ENCODE measurements at regions not wholly inside any gene's neighbourhood (a gene's known extent, or its start where the extent isn't known, plus 50 kb on each side); places are given as distances from the start of the nearest gene placed in this dataset.
"Not testable (repeated sequence)": the region's sequence is repeated elsewhere in the genome, so short reads cannot be mapped to it uniquely, and the experiment has no call there.

DNA sequence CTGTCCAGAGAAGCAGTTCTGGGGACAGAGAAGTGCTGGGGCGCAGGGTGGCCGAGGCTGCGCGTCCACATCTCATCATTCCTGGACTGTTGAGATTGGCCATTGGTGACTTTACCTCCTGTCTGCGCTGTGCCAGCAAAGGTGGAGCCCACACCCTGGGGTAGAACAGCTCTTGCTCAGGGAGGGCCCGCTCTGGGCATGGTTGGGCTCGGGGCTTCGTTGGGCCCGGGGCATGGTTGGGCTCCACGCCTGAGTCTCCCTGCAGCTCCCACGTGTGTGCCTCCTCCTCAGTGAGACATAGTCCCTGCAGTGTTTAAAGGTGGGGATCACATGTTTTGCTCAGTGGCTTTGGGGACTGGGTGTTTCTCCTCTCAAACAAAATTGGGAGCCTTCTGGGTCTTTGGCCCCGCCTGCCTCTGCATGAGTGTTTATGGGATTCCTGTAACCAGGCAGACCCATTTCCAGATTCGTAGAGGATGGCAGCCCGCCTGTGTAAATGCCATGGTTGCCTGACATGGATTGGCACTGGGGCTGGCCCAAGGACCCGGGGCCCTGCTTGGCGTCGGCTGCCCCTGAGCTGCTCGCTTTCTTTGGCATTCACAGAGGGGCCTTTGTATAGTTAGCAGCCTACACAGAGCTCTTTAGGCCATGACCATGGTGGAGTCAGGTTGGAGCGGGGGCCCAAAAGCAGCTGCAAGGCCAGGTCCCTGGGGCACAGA is 104.6 kb downstream of the TLR5 start:
- TF ChIP-seq Cebpa-rat (IDR thresholded peaks at IDR 0.05), result no peak
- H3K4me1 ChIP-seq, result peaks cover 0 to 12% (median 2%) of the 10 kb centered on the region in 10 experiments; a peak in 6 of 20 replicates
- no peaks in the 10 kb centered on the region for H4K20me1 ChIP-seq

DNA sequence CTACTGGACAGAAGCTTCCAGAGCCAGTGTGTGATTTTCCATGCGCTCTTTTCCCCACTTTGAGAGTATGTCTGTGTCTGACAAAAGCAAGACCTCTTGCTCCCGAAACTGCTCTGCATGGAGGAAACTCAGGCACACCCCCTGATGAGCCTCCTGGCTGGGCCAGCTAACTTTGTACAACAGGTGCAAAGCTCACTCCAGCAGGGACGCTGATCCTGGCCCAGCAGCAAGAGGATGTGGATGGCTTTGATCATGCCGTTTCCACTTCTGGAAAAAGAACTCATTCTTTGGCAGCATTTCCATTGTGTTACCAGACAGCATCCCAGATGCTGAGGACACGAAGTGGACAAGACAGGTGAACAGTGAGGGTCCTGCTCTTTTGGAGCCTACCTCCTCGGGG is 103.1 kb downstream of the TLR5 start:
- H3K27me3 ChIP-seq, result no peaks in the 10 kb centered on the region

More for the DNA sequence above, 104.6 kb downstream of the TLR5 start:
- Histone ChIP-seq H3K27me3 (no peaks in the 10 kb centered on the region), H3K9ac (no peak overlapping the region), H3K4me3 (no peak overlapping the region), H3K4me2 (no peak overlapping the region), H3K27ac (no peak overlapping the region), H3K9me3 (replicated peaks in 1 of 11) (no peaks in the 10 kb centered on the region), H3K36me3 (no peaks in the 10 kb centered on the region)

DNA sequence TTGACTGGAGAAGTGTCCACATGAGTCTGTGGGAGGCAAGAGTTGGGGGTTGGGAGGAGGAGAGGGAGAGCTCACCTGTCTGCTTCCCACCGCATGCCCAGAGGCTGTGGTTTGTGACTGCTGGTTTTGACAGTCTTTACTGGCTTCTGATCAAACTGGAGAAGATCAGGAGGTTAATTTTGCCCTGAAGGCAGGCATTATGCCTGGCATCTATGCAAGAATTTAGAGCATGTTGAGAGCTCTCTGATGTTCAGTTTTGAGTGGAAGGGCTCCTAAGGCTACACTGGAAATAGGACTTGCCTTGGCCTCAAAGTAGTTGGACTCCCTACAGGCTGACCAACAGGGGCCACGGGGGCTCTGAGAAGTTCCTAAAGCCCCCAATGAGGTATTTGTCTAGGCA is 101.6 kb downstream of the TLR5 start:
- Histone ChIP-seq H3K4me3 (no peak overlapping the region), H3K9me3 (replicated peaks in 1 of 11) (peaks cover 19 to 30% (median 20%) of the 10 kb centered on the region in 11 experiments), H3K9ac (no peak overlapping the region), H3K4me1 (peaks cover 0 to 2% (median 0%) of the 10 kb centered on the region in 10 experiments; a peak in 3 of 20 replicates), H3K27me3 (no peaks in the 10 kb centered on the region), H3K4me2 (no peak overlapping the region), H3K36me3 (no peaks in the 10 kb centered on the region), H4K20me1 (no peaks in the 10 kb centered on the region), H3K27ac (no peak overlapping the region)
- no peak for TF ChIP-seq Cebpa-rat (IDR thresholded peaks at IDR 0.05)

More for the DNA sequence above, 103.1 kb downstream of the TLR5 start:
- no peak overlapping the region for H3K4me3 ChIP-seq
- H3K4me1 ChIP-seq, result peaks cover 0 to 10% (median 0%) of the 10 kb centered on the region in 10 experiments; a peak in 4 of 20 replicates
- H3K9me3 ChIP-seq (replicated peaks in 1 of 11), result peaks cover 5 to 15% (median 6%) of the 10 kb centered on the region in 11 experiments; a peak in 20 of 22 replicates
- no peak for TF ChIP-seq Cebpa-rat (IDR thresholded peaks at IDR 0.05)
- H3K27ac ChIP-seq, result no peak overlapping the region
- H3K36me3 ChIP-seq, result no peaks in the 10 kb centered on the region
- no peak overlapping the region for H3K4me2 ChIP-seq
- H3K9ac ChIP-seq, result no peak overlapping the region
- no peaks in the 10 kb centered on the region for H4K20me1 ChIP-seq

DNA sequence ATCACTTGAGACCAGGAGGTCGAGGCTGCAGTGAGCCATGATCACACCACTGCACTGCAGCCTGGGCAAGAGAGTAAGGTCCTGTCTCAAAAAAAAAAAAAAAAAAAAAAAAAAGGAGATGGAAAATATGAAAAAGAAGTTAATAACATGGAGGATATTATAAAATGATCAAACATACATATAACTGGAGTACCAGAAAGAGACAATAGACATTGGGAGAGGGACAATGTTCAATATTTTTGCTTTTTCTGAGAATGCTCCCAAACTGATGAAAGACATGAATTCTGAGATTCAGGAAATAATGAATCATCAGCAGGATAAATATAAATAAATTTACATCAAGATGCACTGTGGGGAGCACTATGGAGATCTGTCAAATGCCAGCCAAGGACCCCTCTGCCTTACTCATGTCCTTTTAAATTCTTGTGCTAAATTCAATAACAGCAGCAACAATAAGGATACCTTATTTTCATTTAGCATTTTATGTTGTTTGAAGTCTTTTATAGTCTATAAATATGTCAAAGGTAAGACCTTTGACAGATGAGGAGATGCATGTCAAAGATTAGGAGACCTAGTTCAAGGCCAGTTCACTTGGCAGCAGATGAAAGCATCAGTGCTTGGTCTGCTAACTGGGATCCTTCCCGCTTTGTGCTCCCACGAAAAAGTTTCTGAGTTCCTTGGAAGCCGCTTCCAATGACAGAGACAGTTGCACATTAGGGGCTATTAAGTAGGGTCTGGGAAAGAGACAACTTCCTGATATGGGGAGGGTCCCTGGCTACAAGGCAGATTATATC is 97.7 kb downstream of the TLR5 start:
- H3K9ac ChIP-seq, result no peak overlapping the region
- no peaks in the 10 kb centered on the region for H4K20me1 ChIP-seq
- no peaks in the 10 kb centered on the region for H3K36me3 ChIP-seq
- no peaks in the 10 kb centered on the region for H3K4me1 ChIP-seq
- no peak overlapping the region for H3K27ac ChIP-seq
- H3K4me2 ChIP-seq, result no peak overlapping the region
- TF ChIP-seq Cebpa-rat (IDR thresholded peaks at IDR 0.05), result no peak
- peaks cover 31 to 49% (median 37%) of the 10 kb centered on the region in 11 experiments for H3K9me3 ChIP-seq (replicated peaks in 1 of 11)
- no peaks in the 10 kb centered on the region for H3K27me3 ChIP-seq
- H3K4me3 ChIP-seq, result no peak overlapping the region

DNA sequence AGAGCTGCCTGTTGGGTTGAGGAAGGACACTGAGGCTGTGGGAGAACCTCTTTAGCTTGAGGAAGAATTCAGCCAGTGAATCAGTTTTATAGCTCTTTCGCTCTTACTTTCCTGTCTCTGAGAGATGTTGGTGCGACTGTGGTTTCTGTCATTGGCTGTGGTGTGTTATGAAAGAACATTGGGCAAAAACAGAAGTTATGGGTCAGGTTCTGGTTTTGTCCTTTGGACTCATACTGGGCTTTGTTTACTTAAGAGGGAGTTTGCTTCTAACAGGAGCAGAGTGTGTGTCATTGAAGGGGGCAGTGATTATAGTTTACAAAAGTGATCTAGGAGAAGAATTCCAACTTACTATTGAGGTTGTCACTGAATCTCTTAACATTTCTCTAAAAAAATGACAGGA is 97.0 kb downstream of the TLR5 start:
- no peak overlapping the region for H3K4me2 ChIP-seq
- H3K27me3 ChIP-seq, result no peaks in the 10 kb centered on the region
- H3K27ac ChIP-seq, result no peak overlapping the region
- TF ChIP-seq Cebpa-rat (IDR thresholded peaks at IDR 0.05), result no peak
- H3K4me3 ChIP-seq, result no peak overlapping the region
- H3K4me1 ChIP-seq, result no peaks in the 10 kb centered on the region
- H3K9me3 ChIP-seq (replicated peaks in 1 of 11), result peaks cover 31 to 49% (median 37%) of the 10 kb centered on the region in 11 experiments
- H3K9ac ChIP-seq, result no peak overlapping the region
- no peaks in the 10 kb centered on the region for H4K20me1 ChIP-seq
- H3K36me3 ChIP-seq, result no peaks in the 10 kb centered on the region

DNA sequence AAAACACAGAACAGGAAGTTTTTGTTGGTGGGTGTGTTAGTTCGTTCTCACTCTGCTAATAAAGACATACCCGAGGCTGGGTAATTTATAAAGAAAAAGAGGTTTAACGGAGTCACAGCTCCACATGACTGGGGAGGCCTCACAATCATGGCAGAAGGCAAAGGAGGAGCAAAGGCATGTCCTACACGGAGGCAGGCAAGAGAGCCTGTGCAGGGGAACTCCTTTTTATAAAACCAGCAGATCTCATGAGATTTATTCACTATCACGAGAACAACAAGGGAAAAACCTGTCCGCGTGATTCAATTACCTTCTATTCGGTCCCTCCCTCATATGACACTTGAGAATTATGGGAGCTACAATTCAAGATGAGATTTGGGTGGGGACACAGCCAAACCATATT is 96.6 kb downstream of the TLR5 start:
- H3K27me3 ChIP-seq, H3K27ac ChIP-seq, H3K4me2 ChIP-seq, H3K9ac ChIP-seq, H3K4me3 ChIP-seq, H3K36me3 ChIP-seq, H4K20me1 ChIP-seq, H3K4me1 ChIP-seq: not testable (repeated sequence)
- H3K9me3 ChIP-seq (replicated peaks in 1 of 11), result peaks cover 31 to 49% (median 37%) of the 10 kb centered on the region in 11 experiments

DNA sequence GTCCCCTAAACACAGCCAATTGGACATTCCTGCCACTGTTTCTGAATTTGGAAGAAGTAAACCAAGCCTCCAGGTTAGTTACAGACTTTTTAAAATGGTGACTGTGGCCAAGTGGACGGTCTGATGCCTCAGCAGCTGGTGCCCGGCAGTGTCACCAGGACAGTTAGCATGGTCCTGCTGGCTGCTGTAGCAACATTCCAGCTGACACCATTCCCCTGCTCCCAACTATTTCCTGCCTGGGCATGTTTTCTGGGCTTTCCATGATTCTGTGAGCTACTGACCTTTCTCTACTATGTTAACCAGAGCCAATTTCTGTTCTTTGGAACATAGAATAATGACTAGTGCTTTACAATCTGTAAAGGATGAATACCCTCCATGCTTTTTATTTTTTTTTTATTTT is 95.0 kb downstream of the TLR5 start:
- Histone ChIP-seq H3K4me1 (no peaks in the 10 kb centered on the region), H3K9ac (no peak overlapping the region), H3K27ac (no peak overlapping the region), H3K27me3 (no peaks in the 10 kb centered on the region), H3K4me2 (no peak overlapping the region), H3K9me3 (replicated peaks in 1 of 11) (peaks cover 31 to 49% (median 37%) of the 10 kb centered on the region in 11 experiments), H3K4me3 (no peak overlapping the region), H4K20me1 (no peaks in the 10 kb centered on the region), H3K36me3 (no peaks in the 10 kb centered on the region)
- TF ChIP-seq Cebpa-rat (IDR thresholded peaks at IDR 0.05), result no peak

DNA sequence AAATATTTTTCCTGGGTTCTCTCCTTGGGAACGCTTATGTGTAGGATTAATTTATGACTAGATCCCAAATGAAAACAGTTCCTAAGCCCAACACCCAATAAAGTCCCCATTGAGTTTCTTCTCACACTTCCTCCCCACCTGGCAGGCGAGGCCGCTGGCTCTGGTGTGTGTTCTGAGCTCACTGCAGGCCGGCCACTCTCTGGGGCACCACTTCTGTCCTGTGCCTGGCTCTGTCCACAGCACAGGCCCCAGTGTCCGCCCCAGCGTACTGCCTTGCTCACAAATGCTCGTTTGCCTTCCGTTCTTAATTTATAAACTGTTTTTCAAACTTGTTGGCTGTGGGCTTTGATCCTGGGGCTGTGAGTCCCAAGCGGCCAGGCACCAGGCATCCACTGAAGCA is 90.6 kb downstream of the TLR5 start:
- no peaks in the 10 kb centered on the region for H3K4me1 ChIP-seq
- TF ChIP-seq Cebpa-rat (IDR thresholded peaks at IDR 0.05), result no peak
- H3K9me3 ChIP-seq (replicated peaks in 1 of 11), result peaks cover 2 to 14% (median 6%) of the 10 kb centered on the region in 11 experiments; a peak in 19 of 22 replicates
- H3K36me3 ChIP-seq, result no peaks in the 10 kb centered on the region
- H3K27ac ChIP-seq, result no peak overlapping the region
- H3K27me3 ChIP-seq, result no peaks in the 10 kb centered on the region
- no peak overlapping the region for H3K4me3 ChIP-seq
- no peaks in the 10 kb centered on the region for H4K20me1 ChIP-seq
- H3K9ac ChIP-seq, result no peak overlapping the region
- no peak overlapping the region for H3K4me2 ChIP-seq

DNA sequence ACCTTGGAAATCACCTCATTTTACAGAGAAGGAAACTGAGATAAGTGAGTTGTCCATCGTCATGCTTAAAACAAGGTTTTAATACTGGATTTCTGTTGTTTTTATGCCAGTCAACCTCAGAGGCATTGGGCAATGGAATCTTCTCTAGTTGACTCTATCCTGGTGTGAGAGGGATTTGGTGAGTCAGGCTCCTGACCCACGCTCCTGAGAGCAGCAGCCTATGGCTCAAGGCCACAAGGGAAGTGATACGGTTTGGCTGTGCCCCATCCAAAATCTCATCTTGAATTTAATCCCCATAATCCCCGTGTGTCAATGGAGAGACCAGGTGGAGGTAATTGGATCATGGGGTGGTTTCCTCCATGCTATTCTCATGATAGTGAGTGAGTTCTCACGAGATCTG is 90.1 kb downstream of the TLR5 start:
- Histone ChIP-seq H3K27me3 (no peaks in the 10 kb centered on the region), H3K9ac (no peak overlapping the region), H4K20me1 (no peaks in the 10 kb centered on the region), H3K27ac (no peak overlapping the region), H3K36me3 (no peaks in the 10 kb centered on the region), H3K9me3 (replicated peaks in 1 of 11) (peaks cover 0 to 9% (median 2%) of the 10 kb centered on the region in 11 experiments; a peak in 8 of 22 replicates), H3K4me2 (no peak overlapping the region), H3K4me3 (no peak overlapping the region), H3K4me1 (no peaks in the 10 kb centered on the region)
- TF ChIP-seq Cebpa-rat (IDR thresholded peaks at IDR 0.05), result no peak
